Liver (tissue), 3 donors: ENCODE measurements at regions not wholly inside any gene's neighbourhood (a gene's known extent, or its start where the extent isn't known, plus 50 kb on each side); places are given as distances from the start of the nearest gene placed in this dataset.

Experiments
- FOXA2 ChIP-seq: IDR thresholded peaks from 2 replicates; pipeline ENCODE4 v1.6.1; 2016; ENCODE audit warnings: antibody characterized with exemption
- GABPA ChIP-seq, 2 donors: IDR thresholded peaks in 1 of 2; conservative IDR thresholded peaks in 1 of 2; 2 replicates each; pipeline ENCODE4 v1.6.1; 2016; ENCODE audit warnings: antibody characterized with exemption in 2 of 2, mild to moderate bottlenecking in 1 of 2, moderate library complexity in 1 of 2
- NR2F2 ChIP-seq: IDR thresholded peaks from 2 replicates; pipeline ENCODE4 v1.6.1; 2016; ENCODE audit warnings: antibody characterized with exemption
- RAD21 ChIP-seq, 2 donors: IDR thresholded peaks; 2 replicates each; pipeline ENCODE4 v1.6.1; 2016; ENCODE audit warnings: antibody characterized with exemption in 2 of 2, mild to moderate bottlenecking in 2 of 2
- RXRA ChIP-seq, 2 donors: IDR thresholded peaks; 2 replicates each; pipeline ENCODE4 v1.6.1; 2017 to 2018; ENCODE audit warnings: antibody characterized with exemption in 2 of 2, mild to moderate bottlenecking in 1 of 2
- TAF1 ChIP-seq: conservative IDR thresholded peaks from 2 replicates; pipeline ENCODE4 v1.6.1; 2016; ENCODE audit warnings: antibody characterized with exemption, mild to moderate bottlenecking
- YY1 ChIP-seq: IDR thresholded peaks from 2 replicates; pipeline ENCODE4 v1.6.1; 2016; ENCODE audit warnings: antibody characterized with exemption, mild to moderate bottlenecking
- TF ChIP-seq, protein P1 (sequence below): fragments of 150-350 bp; IDR thresholded peaks from 2 replicates; pipeline ENCODE4 v1.5.1; 2017; ENCODE audit warnings: improper control_type of control experiment, low read depth, low read length; ENCODE audit not compliant: missing input control
- TF ChIP-seq, protein P2 (sequence below): IDR thresholded peaks from 2 replicates; pipeline ENCODE4 v1.6.1; 2016; ENCODE audit warnings: antibody characterized with exemption, mild to moderate bottlenecking
- TF ChIP-seq, protein P3 (sequence below): IDR thresholded peaks from 2 replicates; pipeline ENCODE4 v1.6.1; 2016; ENCODE audit warnings: antibody characterized with exemption
- donor health status: healthy.
- donor health status: healthy.

DNA sequence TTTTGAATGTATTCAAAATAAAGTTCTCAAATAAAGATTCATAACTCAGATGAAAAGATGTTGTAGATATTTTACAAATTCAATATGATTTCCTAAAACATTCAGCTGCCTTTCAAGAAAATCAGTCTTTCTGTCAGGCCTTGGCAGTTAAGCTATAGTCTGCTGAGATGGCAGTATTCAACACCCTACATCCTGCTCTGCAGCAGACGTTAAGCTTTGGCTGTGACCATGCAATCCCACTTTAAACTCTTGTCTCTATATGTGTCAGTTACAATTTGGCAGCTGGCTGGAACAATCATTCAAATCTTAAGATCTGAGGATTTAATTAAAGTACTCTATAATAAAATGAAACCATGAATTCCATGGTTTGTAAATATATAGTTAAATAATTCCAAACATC is 567.3 kb upstream of the ZNF804A start:
- TF ChIP-seq, protein P1, sequence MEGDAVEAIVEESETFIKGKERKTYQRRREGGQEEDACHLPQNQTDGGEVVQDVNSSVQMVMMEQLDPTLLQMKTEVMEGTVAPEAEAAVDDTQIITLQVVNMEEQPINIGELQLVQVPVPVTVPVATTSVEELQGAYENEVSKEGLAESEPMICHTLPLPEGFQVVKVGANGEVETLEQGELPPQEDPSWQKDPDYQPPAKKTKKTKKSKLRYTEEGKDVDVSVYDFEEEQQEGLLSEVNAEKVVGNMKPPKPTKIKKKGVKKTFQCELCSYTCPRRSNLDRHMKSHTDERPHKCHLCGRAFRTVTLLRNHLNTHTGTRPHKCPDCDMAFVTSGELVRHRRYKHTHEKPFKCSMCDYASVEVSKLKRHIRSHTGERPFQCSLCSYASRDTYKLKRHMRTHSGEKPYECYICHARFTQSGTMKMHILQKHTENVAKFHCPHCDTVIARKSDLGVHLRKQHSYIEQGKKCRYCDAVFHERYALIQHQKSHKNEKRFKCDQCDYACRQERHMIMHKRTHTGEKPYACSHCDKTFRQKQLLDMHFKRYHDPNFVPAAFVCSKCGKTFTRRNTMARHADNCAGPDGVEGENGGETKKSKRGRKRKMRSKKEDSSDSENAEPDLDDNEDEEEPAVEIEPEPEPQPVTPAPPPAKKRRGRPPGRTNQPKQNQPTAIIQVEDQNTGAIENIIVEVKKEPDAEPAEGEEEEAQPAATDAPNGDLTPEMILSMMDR, result no peak
- no peak for TF ChIP-seq FOXA2
- no peak for TF ChIP-seq YY1
- no peak for TF ChIP-seq GABPA (IDR thresholded peaks at IDR 0.05 in 1 of 2, conservative IDR thresholded peaks at IDR 0.05 in 1 of 2)
- TF ChIP-seq, protein P2, sequence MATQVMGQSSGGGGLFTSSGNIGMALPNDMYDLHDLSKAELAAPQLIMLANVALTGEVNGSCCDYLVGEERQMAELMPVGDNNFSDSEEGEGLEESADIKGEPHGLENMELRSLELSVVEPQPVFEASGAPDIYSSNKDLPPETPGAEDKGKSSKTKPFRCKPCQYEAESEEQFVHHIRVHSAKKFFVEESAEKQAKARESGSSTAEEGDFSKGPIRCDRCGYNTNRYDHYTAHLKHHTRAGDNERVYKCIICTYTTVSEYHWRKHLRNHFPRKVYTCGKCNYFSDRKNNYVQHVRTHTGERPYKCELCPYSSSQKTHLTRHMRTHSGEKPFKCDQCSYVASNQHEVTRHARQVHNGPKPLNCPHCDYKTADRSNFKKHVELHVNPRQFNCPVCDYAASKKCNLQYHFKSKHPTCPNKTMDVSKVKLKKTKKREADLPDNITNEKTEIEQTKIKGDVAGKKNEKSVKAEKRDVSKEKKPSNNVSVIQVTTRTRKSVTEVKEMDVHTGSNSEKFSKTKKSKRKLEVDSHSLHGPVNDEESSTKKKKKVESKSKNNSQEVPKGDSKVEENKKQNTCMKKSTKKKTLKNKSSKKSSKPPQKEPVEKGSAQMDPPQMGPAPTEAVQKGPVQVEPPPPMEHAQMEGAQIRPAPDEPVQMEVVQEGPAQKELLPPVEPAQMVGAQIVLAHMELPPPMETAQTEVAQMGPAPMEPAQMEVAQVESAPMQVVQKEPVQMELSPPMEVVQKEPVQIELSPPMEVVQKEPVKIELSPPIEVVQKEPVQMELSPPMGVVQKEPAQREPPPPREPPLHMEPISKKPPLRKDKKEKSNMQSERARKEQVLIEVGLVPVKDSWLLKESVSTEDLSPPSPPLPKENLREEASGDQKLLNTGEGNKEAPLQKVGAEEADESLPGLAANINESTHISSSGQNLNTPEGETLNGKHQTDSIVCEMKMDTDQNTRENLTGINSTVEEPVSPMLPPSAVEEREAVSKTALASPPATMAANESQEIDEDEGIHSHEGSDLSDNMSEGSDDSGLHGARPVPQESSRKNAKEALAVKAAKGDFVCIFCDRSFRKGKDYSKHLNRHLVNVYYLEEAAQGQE, result no peak
- TF ChIP-seq TAF1, result no peak
- TF ChIP-seq, protein P3, sequence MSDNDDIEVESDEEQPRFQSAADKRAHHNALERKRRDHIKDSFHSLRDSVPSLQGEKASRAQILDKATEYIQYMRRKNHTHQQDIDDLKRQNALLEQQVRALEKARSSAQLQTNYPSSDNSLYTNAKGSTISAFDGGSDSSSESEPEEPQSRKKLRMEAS, result no peak
- no peak for TF ChIP-seq NR2F2
- no peak for TF ChIP-seq RXRA (IDR thresholded peaks at IDR 0.05)
- no peak for TF ChIP-seq RAD21 (IDR thresholded peaks at IDR 0.05)
